GM21717 (cell line): ENCODE measurements at regions not wholly inside any gene's neighbourhood (a gene's known extent, or its start where the extent isn't known, plus 50 kb on each side); places are given as distances from the start of the nearest gene placed in this dataset.
A peak's percentile ranks its signal among the peaks of the same experiment; 100 is the strongest.
"Not testable (repeated sequence)": the region's sequence is repeated elsewhere in the genome, so short reads cannot be mapped to it uniquely, and the experiment has no call there.

Source experiments
- ATAC-seq: cut with Tn5 transposase; IDR thresholded peaks from one replicate; pipeline ENCODE4 v1.9.1; 2021; ENCODE audit warnings: mild to moderate bottlenecking, moderate library complexity; ENCODE audit not compliant: unreplicated experiment

GRCh38 chr6:27047725-27048124 lies 199.8 kb upstream of the PRSS16 start:
- ATAC-seq = not testable (repeated sequence)

GRCh38 chr6:27049863-27050781 lies 197.4 kb upstream of the PRSS16 start:
- no peak for ATAC-seq

- ATAC-seq = not testable (repeated sequence)
These were observed 195.3 kb upstream of the PRSS16 start for GRCh38 chr6:27052082-27052730.

- no peak for ATAC-seq
These were observed 194.8 kb upstream of the PRSS16 start for GRCh38 chr6:27052731-27053082.

GRCh38 chr6:27053738-27054137 lies 193.8 kb upstream of the PRSS16 start:
- ATAC-seq = peak; percentile 52

GRCh38 chr6:27056615-27057014 lies 190.9 kb upstream of the PRSS16 start:
- ATAC-seq = no peak

- no peak for ATAC-seq
These were observed 187.7 kb upstream of the PRSS16 start for GRCh38 chr6:27059621-27060425.

GRCh38 chr6:27061235-27061993 lies 186.1 kb upstream of the PRSS16 start:
- no peak for ATAC-seq

GRCh38 chr6:27062755-27063154 lies 184.7 kb upstream of the PRSS16 start:
- no peak for ATAC-seq

GRCh38 chr6:27065183-27065582 lies 182.3 kb upstream of the PRSS16 start:
- ATAC-seq = no peak

GRCh38 chr6:27066381-27066780 lies 181.1 kb upstream of the PRSS16 start:
- ATAC-seq = no peak

- ATAC-seq = no peak
These were observed 180.7 kb upstream of the PRSS16 start for GRCh38 chr6:27066802-27067201.

- ATAC-seq = no peak
These were observed 174.1 kb upstream of the PRSS16 start for GRCh38 chr6:27073441-27073840.

GRCh38 chr6:27076116-27076515 lies 171.4 kb upstream of the PRSS16 start:
- no peak for ATAC-seq

- ATAC-seq = peak; percentile 92
These were observed 168.7 kb upstream of the PRSS16 start for GRCh38 chr6:27078734-27079357.

GRCh38 chr6:27081188-27081587 lies 166.3 kb upstream of the PRSS16 start:
- no peak for ATAC-seq

GRCh38 chr6:27081931-27082330 lies 165.6 kb upstream of the PRSS16 start:
- no peak for ATAC-seq

GRCh38 chr6:27088068-27088467 lies 159.4 kb upstream of the PRSS16 start:
- ATAC-seq = no peak

GRCh38 chr6:27091661-27092315 lies 155.7 kb upstream of the PRSS16 start:
- ATAC-seq = peak; percentile 69

GRCh38 chr6:27092316-27092692 lies 155.2 kb upstream of the PRSS16 start:
- ATAC-seq = no peak
